Posterior vena cava (tissue), 2 donors: ENCODE measurements at regions not wholly inside any gene's neighbourhood (a gene's known extent, or its start where the extent isn't known, plus 50 kb on each side); places are given as distances from the start of the nearest gene placed in this dataset.

ENCODE experiments used
- DNase-seq: peaks from one replicate; pipeline ENCODE4 v3.0.0-alpha.2; 2020; ENCODE audit warnings: low spot score
- intact Hi-C, 2 donors: fragments of 100-400 bp; cut with DNase I; formaldehyde crosslinking; loops; one replicate each; pipeline versions ENCODE4 v1.14.1 to v1.14.2; 2022 to 2023
- donor health status: DM: yes; HTN: yes; CAD: no.
- donor health status: DM: yes; HTN: yes; CAD: no.

- no peak for DNase-seq
- intact Hi-C loops: no loop called here
Observed at GRCh38 chr1:78790174-78790573, 140.5 kb downstream of the IFI44 start.

GRCh38 chr1:78792756-78793155 is 143.1 kb downstream of the IFI44 start:
- intact Hi-C loops: no loop called here
- DNase-seq: no peak

- no peak for DNase-seq
- intact Hi-C loops: no loop called here
Observed at GRCh38 chr1:78797108-78797781, 147.6 kb downstream of the IFI44 start.

GRCh38 chr1:78799926-78800325 is 150.3 kb downstream of the IFI44 start:
- DNase-seq: no peak
- intact Hi-C loops: no loop called here

GRCh38 chr1:78814176-78814575 is 164.5 kb downstream of the IFI44 start:
- DNase-seq: no peak
- intact Hi-C loops: no loop called here

- DNase-seq: no peak
- intact Hi-C loops: no loop called here
Observed at GRCh38 chr1:78825561-78825960, 175.9 kb downstream of the IFI44 start.

GRCh38 chr1:78829644-78830043 is 176.9 kb downstream of the ADGRL4 start:
- intact Hi-C loops: no loop called here
- no peak for DNase-seq

- DNase-seq: no peak
- intact Hi-C loops: no loop called here
Observed at GRCh38 chr1:78830321-78830720, 176.2 kb downstream of the ADGRL4 start.

GRCh38 chr1:78831731-78832360 is 174.7 kb downstream of the ADGRL4 start:
- intact Hi-C loops: no loop called here
- DNase-seq: no peak

GRCh38 chr1:78833491-78833890 is 173.0 kb downstream of the ADGRL4 start:
- no peak for DNase-seq
- intact Hi-C loops: no loop called here

GRCh38 chr1:78834201-78834741 is 172.3 kb downstream of the ADGRL4 start:
- no peak for DNase-seq
- intact Hi-C loops: no loop called here

GRCh38 chr1:78836726-78837125 is 169.8 kb downstream of the ADGRL4 start:
- intact Hi-C loops: no loop called here
- DNase-seq: no peak

- DNase-seq: no peak
- intact Hi-C loops: no loop called here
Observed at GRCh38 chr1:78839704-78840277, 166.7 kb downstream of the ADGRL4 start.
